GM19193 (cell line): ENCODE measurements at regions not wholly inside any gene's neighbourhood (a gene's known extent, or its start where the extent isn't known, plus 50 kb on each side); places are given as distances from the start of the nearest gene placed in this dataset.

Experiments
- POLR2A ChIP-seq: IDR thresholded peaks from 4 replicates; pipeline ENCODE4 v1.6.1; 2011; ENCODE audit not compliant: insufficient read depth, insufficient read length; ENCODE audit errors: extremely low read depth

DNA sequence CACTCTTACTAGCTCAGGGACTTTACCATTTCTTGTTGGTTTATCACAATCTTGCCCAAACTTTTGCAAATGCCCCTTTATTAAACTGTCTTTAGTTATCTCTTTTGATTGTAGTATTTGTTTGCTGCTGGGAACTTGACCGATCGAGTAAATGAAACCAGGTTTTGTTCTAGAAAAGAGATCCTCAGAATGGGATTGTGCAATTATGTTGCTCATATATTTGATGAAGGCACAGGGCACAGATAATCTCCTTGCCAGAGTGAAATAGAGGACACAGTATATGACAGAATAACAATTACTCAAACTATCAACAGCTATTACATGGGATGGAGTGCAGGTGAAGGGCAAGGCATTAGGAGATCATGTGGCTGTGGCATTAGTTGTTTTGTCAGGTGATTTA, 216.6 kb upstream of the RASGRP1 start:
- no peak for TF ChIP-seq POLR2A

GRCh38 chr15:38782156-38782555, 217.5 kb upstream of the RASGRP1 start:
- no peak for TF ChIP-seq POLR2A

DNA sequence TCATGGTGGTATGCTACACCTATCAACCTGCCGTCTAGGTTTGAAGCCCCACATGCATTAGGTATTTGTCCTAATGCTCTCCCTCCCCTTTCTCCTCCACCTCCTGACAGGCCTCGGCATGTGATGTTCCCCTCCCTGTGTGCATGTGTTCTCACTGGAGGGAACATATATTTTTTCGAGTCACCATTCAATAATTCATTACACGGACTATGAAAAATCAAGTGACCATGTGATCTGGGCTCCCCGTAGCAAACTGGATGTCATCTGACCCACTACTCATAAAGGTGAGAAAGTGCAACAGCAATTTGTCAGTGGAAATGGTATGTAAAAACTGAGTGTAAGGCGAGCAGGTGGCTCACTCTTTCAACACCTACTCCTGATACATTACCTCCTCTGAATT, 224.3 kb upstream of the RASGRP1 start:
- TF ChIP-seq POLR2A, result no peak

DNA sequence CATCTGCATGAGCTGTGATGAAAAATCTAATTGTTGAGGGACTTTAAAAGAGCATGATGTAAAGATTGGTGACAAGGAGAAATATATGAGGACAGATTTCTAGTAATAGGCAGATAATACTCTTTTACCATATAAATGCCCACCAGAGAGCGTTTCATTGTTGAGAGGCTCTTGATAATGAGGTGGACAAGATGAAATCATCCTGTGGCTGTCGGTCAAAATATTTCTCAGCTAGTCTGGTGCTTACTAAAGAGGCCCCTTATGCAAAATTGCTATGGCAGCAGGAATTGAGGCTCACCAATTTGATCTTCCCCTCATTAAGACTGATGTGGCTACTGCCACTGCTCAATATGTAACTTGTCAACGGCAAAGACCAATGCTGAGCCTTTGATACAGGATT, 225.0 kb upstream of the RASGRP1 start:
- no peak for TF ChIP-seq POLR2A

DNA sequence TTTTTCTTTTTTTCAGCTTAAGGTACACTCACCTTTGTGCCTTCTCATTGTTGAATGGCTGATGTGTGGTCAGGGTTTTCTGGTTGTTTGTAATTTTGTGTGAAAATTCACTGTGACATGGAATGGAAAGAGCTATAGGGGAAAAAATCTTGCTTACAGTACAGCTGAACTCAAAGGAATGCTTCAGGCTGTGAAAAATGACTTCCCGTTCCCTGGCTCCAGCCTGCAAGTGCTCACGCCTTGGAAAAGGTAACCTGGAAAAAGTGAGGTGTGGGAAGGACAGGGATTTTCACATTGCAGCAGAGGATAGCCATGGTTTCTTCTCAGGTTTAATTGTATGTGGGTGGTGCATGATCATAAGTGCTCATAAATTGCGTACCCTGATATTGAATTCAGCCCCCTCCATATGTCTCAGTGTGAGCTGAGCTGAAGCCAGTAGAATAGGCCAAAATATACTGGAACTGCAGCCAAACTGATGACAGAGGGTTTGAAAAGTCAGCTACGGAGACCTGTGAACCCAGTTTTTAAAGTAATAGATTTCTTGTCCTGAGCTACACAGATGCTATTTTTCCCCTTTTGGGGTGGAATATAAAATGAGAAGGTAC, 228.7 kb upstream of the RASGRP1 start:
- TF ChIP-seq POLR2A, result no peak

DNA sequence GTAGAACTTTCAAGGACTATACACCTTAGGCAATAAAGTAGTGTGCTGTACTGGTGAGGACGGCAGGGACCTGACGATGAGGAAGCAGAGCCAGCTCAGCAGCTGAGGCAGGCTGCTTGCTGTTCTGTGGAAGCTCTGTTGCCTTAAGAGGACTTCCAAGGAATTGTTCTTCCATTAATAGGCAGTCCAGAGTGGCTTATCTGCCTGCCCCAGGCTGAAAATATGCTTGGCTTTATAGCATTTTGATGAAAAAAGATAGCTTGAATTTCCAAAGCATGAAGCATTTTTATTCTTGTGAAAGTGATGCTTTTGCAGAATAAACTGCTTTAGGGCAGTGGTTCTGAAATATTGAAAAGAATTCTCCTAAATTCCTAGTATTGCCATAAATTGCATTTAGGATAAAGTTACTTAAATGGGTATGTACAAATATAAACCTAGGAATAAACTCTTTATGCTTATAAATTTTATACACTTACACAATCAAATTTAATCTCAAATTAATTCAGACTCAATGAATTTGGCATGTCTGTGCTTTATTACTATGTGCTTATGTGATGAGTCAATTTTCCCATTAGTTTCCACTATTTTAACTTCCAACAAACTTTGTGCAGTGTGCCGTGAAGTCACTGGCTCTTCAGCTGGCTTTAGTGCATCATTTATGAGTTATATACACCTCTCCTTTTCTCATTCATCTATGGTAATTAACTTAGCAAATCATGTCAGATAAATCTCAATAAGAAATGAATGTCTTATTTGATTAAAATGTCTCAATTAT, 231.0 kb upstream of the RASGRP1 start:
- no peak for TF ChIP-seq POLR2A

DNA sequence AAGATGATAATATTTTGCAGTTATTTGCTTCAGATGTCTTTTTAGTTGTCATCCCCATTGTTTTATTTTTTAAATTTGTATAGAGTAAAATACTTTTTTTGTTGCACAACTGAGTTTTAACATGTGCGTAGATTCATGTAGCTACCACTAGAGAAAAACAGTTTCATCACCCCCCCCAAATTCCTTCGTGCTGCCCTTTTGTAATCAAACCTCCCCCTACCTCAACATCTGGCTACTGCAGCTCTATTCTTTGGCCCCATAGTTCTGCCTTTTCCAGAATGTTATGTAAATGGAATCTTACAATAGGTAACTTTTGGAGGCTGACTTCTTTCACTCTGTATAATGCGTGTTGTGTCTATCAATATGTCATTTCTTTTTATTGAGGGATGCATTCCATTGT, 232.0 kb upstream of the RASGRP1 start:
- no peak for TF ChIP-seq POLR2A

DNA sequence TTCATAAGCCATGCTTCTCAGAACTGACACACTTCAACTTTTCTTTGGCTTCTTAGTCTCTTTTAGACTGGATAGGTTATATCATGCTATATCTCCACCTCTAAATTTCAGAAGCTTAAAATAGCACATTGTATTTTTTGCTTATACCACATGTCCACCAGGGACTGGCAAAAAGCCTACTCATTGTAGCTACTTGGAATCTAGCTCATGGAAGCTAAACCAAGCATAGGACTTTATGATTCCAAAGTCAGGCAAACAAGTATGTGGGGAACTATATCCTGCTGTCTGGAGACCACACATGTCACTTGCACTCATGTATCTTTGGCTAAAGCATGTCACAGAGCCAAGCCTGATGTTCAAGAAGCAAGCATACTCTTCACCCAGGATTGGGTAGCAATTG, 245.0 kb upstream of the RASGRP1 start:
- no peak for TF ChIP-seq POLR2A

DNA sequence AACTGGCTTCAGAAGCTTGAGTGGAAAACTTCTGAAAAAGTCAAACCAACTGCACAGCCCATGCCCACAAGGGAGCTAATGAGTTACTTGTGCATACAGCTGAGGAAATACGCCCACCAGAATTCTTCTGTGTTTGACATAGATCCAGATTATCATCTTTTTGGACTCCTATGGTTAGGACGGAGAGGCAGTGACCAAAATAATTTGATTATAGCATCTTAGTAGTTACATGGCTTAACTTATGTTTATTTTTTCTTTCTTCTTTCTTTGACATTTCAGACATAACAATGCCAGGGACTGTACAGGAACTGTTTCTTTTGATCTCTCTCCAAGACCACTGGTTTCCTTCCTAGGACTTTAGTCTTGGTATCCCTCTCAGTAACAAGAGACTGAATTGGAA, 246.1 kb upstream of the RASGRP1 start:
- TF ChIP-seq POLR2A, result no peak

DNA sequence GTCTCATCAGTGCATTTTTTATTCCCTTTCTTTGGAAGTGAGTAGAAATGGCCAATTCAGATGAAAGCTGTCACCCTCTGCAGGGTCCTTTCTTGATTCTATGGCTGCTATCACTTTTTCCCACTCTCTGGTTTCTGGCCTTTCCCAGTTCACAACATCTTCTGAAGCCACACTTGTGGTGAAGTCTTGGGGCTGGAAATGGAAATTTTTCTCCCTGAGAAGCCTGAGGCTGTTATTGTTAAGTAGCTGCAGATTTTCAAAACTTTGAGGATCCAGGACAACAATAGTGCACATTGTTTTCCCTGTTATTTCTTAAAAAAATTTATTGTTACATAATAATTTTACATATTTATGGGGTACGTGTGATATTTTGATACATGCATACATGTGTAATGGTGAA, 250.3 kb upstream of the RASGRP1 start:
- no peak for TF ChIP-seq POLR2A

DNA sequence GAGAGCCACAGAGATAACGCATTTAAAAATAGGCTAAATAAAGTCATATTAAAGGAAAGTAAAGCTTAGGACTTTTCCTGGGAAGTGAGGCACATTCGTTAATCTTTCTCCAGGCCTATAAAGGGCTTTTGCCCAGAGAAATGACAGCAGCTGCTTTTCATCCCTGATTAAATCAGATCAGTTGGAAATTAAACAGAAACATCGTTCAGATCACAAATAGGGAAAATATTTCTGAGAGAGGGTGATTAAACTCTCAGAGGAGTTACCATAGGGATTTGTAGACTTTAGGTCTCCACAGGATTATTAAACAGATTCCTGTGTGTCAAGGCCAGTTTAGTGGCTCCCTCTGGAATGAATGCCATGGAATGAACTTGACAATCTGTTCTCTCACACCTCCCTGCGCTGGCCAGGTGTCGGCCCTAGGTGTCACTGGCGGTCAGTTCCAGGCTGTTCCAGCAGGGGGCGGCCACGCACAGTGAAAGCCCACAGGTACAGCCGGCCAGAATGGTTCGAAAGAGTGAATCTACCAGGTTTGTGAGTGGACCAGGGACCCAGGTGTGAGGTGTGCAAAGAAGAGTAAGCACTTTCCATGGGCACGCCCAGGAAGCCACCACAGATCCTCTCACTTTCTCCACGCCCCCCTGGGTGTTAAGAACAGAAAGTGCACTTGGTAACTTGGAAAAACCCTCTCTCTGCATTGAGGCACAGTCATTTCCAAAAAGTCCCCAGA, 253.0 kb upstream of the RASGRP1 start:
- TF ChIP-seq POLR2A, result no peak

GRCh38 chr15:38818157-38818790, 253.7 kb upstream of the RASGRP1 start:
- no peak for TF ChIP-seq POLR2A

DNA sequence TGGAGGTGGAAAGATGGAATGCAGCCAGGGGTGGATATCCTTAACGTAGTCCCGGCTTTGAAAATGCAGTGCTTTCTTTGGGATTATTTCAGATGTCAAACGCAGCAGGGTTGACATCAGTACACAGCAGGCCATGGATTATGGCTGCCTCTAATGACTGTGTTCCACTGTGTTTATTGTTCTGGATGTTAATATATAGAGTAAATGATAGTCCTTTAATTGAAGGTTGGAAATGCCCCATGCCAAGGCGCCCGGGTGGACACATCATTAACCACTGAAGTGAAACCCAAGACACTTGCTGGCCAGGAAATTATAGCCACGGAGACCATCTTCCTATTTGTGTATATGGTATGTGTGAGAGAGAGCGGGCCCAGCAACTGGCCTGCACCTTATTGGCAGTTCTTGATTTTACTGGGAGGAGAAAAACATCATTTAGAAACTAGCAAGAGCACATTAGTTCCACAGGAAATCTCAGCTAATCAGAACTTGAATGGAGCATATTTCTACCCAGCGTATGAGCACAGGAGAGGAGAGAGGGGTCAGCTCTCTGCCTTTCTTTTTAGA, 254.9 kb upstream of the RASGRP1 start:
- no peak for TF ChIP-seq POLR2A

DNA sequence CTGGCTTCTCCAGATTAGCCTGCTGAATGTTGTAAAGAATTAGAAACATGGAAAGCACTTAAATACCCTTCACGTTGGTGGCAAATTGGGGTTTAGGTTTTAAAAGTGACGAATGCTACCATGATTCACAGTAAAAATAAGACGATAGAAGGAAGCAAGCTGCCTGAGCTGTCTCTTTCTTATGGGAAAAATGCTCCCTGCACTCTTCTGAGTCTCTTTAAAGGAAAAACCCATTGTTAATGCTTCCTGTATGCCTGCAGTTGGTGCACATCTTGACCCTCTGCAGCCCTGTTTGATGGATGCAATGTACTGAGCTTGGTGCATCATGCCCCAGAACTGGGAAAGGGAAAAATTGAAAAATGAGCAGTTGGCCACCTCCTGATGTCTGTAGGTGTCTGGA, 258.6 kb upstream of the RASGRP1 start:
- no peak for TF ChIP-seq POLR2A

- no peak for TF ChIP-seq POLR2A
These were observed 260.1 kb upstream of the RASGRP1 start for GRCh38 chr15:38824719-38825118.
